ENCODE measurements at regions not wholly inside any gene's neighbourhood (a gene's known extent, or its start where the extent isn't known, plus 50 kb on each side); places are given as distances from the start of the nearest gene placed in this dataset.

GRCh38 chr22:26090821-26091220 lies 78.4 kb upstream of the SEZ6L start:
- TF ChIP-seq MTA2 (IDR thresholded peaks at IDR 0.05; ENCODE audit: low read depth) (no peak), MAX (CRISPR knock-in tag; IDR thresholded peaks at IDR 0.05) (no peak), NFRKB (IDR thresholded peaks at IDR 0.05; ENCODE audit: low read depth) (no peak), ZNF436 (CRISPR knock-in tag; IDR thresholded peaks at IDR 0.05) (no peak), TAL1 (IDR thresholded peaks at IDR 0.05) (no peak), USF2 (CRISPR knock-in tag; IDR thresholded peaks at IDR 0.05) (no peak), CREB1 (IDR thresholded peaks at IDR 0.05) (no peak), CREB1 (CRISPR knock-in tag; IDR thresholded peaks at IDR 0.05) (no peak), STAT6 (CRISPR knock-in tag; IDR thresholded peaks at IDR 0.05) (no peak), GABPA (tag; conservative IDR thresholded peaks at IDR 0.05; ENCODE audit: low read depth) (no peak), ZNF274 (IDR thresholded peaks at IDR 0.05; ENCODE audit: borderline replicate concordance, low read depth, low read length) (no peak), HDGF (IDR thresholded peaks at IDR 0.05) (no peak), ZNF445 (CRISPR knock-in tag; IDR thresholded peaks at IDR 0.05; ENCODE audit: low read depth) (no peak), CTCF (IDR thresholded peaks at IDR 0.05 in 2 of 3, conservative IDR thresholded peaks at IDR 0.05 in 1 of 3; ENCODE audit: insufficient read depth in 2 of 3, low read depth in 1 of 3, low read length in 3 of 3) (no peak)
